Gastrocnemius medialis (tissue), 4 donors: ENCODE measurements at regions not wholly inside any gene's neighbourhood (a gene's known extent, or its start where the extent isn't known, plus 50 kb on each side); places are given as distances from the start of the nearest gene placed in this dataset.

ENCODE experiments used
- ATAC-seq, 2 donors: fragments of 150-250 bp; one replicate each; pipeline ENCODE4 v1.9.1; 2016
- DNase-seq, 2 donors: peaks; one replicate each; pipeline ENCODE4 v3.0.0-alpha.2; 2019
- H3K27ac ChIP-seq, 4 donors: fragments of 200-600 bp; sonication (generic); 1 replicate in 1 of 4; 2 replicates in 3 of 4; pipeline ENCODE4 v1.5.1; 2016 to 2018; ENCODE audit warnings: mild to moderate bottlenecking in 2 of 4, moderate library complexity in 1 of 4
- H3K27me3 ChIP-seq, 3 donors: fragments of 200-600 bp; sonication (generic) in 2 of 3; 1 replicate in 1 of 3; 2 replicates in 2 of 3; pipeline versions ENCODE4 v1.5.1 to v1.6.0; 2016 to 2019; ENCODE audit warnings: mild to moderate bottlenecking in 1 of 3, moderate library complexity in 1 of 3
- H3K36me3 ChIP-seq, 2 donors: fragments of 200-600 bp; sonication (generic) in 1 of 2; one replicate each; pipeline ENCODE4 v1.5.1; 2017 to 2018
- H3K4me1 ChIP-seq, 2 donors: fragments of 200-600 bp; sonication (generic) in 1 of 2; one replicate each; pipeline ENCODE4 v1.5.1; 2016 to 2017; ENCODE audit warnings: mild to moderate bottlenecking in 2 of 2
- H3K4me3 ChIP-seq, 4 donors: fragments of 200-600 bp; sonication (generic) in 3 of 4; 1 replicate in 1 of 4; 2 replicates in 3 of 4; pipeline ENCODE4 v1.5.1; 2016 to 2019; ENCODE audit warnings: mild to moderate bottlenecking in 2 of 4
- H3K9me3 ChIP-seq, 3 donors: fragments of 200-600 bp; sonication (generic) in 2 of 3; 1 replicate in 1 of 3; 2 replicates in 2 of 3; pipeline ENCODE4 v1.5.1; 2016 to 2019
- CTCF ChIP-seq, 5 experiments: fragments of 450-650 bp in 3 of 5; fragments of 200-600 bp in 2 of 5; sonication (generic) in 2 of 5; IDR thresholded peaks in 4 of 5; conservative IDR thresholded peaks in 1 of 5; 1 replicate in 4 of 5; 2 replicates in 1 of 5; pipeline ENCODE4 v1.5.1; 2016 to 2019; ENCODE audit warnings: antibody characterized with exemption in 5 of 5, mild to moderate bottlenecking in 3 of 5, moderate library complexity in 3 of 5
- POLR2A ChIP-seq, 2 donors: fragments of 450-650 bp; IDR thresholded peaks; one replicate each; pipeline ENCODE4 v1.6.1; 2017; ENCODE audit warnings: antibody characterized with exemption in 2 of 2, mild to moderate bottlenecking in 2 of 2, moderate library complexity in 2 of 2
- in situ Hi-C, 4 donors: fragments of 200-750 bp; cut with MboI; loops; one replicate each; pipeline versions ENCODE4 v1.15.0 to v1.8.0; 2017; ENCODE audit warnings: low sequenced_read_pairs in 4 of 4
- intact Hi-C: fragments of 100-400 bp; cut with DNase I; formaldehyde crosslinking; loops from one replicate; pipeline ENCODE4 v1.15.1; 2023; ENCODE audit warnings: low total_unique reads

- in situ Hi-C loops (no loop called here), intact Hi-C loops (no loop called here)
- no peak for TF ChIP-seq POLR2A (IDR thresholded peaks at IDR 0.05)
- TF ChIP-seq CTCF (IDR thresholded peaks at IDR 0.05 in 4 of 5, conservative IDR thresholded peaks at IDR 0.05 in 1 of 5) = no peak
Measured at GRCh38 chr5:120096413-120096812, 367.7 kb upstream of the PRR16 start.

GRCh38 chr5:120098426-120098825 lies 365.7 kb upstream of the PRR16 start:
- in situ Hi-C loops = no loop called here
- no peak for TF ChIP-seq POLR2A (IDR thresholded peaks at IDR 0.05)
- no peak for TF ChIP-seq CTCF (IDR thresholded peaks at IDR 0.05 in 4 of 5, conservative IDR thresholded peaks at IDR 0.05 in 1 of 5)
- Histone ChIP-seq H3K9me3 (no peaks in the 10 kb centered on the region), H3K36me3 (no peaks in the 10 kb centered on the region), H3K27ac (no peak overlapping the region), H3K4me3 (no peak overlapping the region), H3K4me1 (peaks cover 2 to 13% of the 10 kb centered on the region in 2 donors), H3K27me3 (no peaks in the 10 kb centered on the region)
- intact Hi-C loops = no loop called here
- DNase-seq (no peak), ATAC-seq (no peak)

More at GRCh38 chr5:120096413-120096812, 367.7 kb upstream of the PRR16 start:
- no peaks in the 10 kb centered on the region for H3K9me3 ChIP-seq
- ATAC-seq (no peak), DNase-seq (no peak)
- no peak overlapping the region for H3K27ac ChIP-seq
- no peak overlapping the region for H3K4me3 ChIP-seq
- no peaks in the 10 kb centered on the region for H3K27me3 ChIP-seq
- H3K4me1 ChIP-seq = peaks cover 2 to 13% of the 10 kb centered on the region in 2 donors
- no peaks in the 10 kb centered on the region for H3K36me3 ChIP-seq

GRCh38 chr5:120098902-120099535 lies 365.1 kb upstream of the PRR16 start:
- Histone ChIP-seq H3K4me1 (peaks cover 2 to 13% of the 10 kb centered on the region in 2 donors), H3K27me3 (no peaks in the 10 kb centered on the region), H3K27ac (no peak overlapping the region), H3K36me3 (no peaks in the 10 kb centered on the region), H3K9me3 (no peaks in the 10 kb centered on the region), H3K4me3 (no peak overlapping the region)
- in situ Hi-C loops (no loop called here), intact Hi-C loops (no loop called here)
- DNase-seq = no peak
- ATAC-seq = no peak
- TF ChIP-seq POLR2A (IDR thresholded peaks at IDR 0.05) = no peak
- TF ChIP-seq CTCF (IDR thresholded peaks at IDR 0.05 in 4 of 5, conservative IDR thresholded peaks at IDR 0.05 in 1 of 5) = no peak

GRCh38 chr5:120101771-120102170 lies 362.3 kb upstream of the PRR16 start:
- Histone ChIP-seq H3K27ac (no peak overlapping the region), H3K4me3 (no peak overlapping the region), H3K9me3 (no peaks in the 10 kb centered on the region), H3K4me1 (no peaks in the 10 kb centered on the region), H3K36me3 (no peaks in the 10 kb centered on the region), H3K27me3 (no peaks in the 10 kb centered on the region)
- ATAC-seq = no peak
- intact Hi-C loops = no loop called here
- in situ Hi-C loops = no loop called here
- TF ChIP-seq CTCF (IDR thresholded peaks at IDR 0.05 in 4 of 5, conservative IDR thresholded peaks at IDR 0.05 in 1 of 5) = no peak
- no peak for TF ChIP-seq POLR2A (IDR thresholded peaks at IDR 0.05)
- no peak for DNase-seq

GRCh38 chr5:120103495-120103894 lies 360.6 kb upstream of the PRR16 start:
- TF ChIP-seq POLR2A (IDR thresholded peaks at IDR 0.05) (no peak), CTCF (IDR thresholded peaks at IDR 0.05 in 4 of 5, conservative IDR thresholded peaks at IDR 0.05 in 1 of 5) (no peak)
- intact Hi-C loops = no loop called here
- DNase-seq (no peak), ATAC-seq (no peak)
- Histone ChIP-seq H3K36me3 (no peaks in the 10 kb centered on the region), H3K4me1 (no peaks in the 10 kb centered on the region), H3K27me3 (no peaks in the 10 kb centered on the region), H3K27ac (no peak overlapping the region), H3K4me3 (no peak overlapping the region), H3K9me3 (no peaks in the 10 kb centered on the region)
- in situ Hi-C loops = no loop called here
